ENCODE measurements at regions not wholly inside any gene's neighbourhood (a gene's known extent, or its start where the extent isn't known, plus 50 kb on each side); places are given as distances from the start of the nearest gene placed in this dataset.

- DNase-seq = no peak
- no peak for ATAC-seq (ENCODE audit: insufficient read depth, low read depth)
- H3K36me3 ChIP-seq (ENCODE audit: insufficient read depth, low read length) = peaks cover 3% of the 10 kb centered on the region; the same call in 1 of the 2 replicates
- no peak overlapping the region for H3K4me3 ChIP-seq (ENCODE audit: low read depth in 1 of 2, low read length in 2 of 2)
- no peaks in the 10 kb centered on the region for H3K4me1 ChIP-seq (ENCODE audit: insufficient read depth, low read length)
- no peaks in the 10 kb centered on the region for H3K79me2 ChIP-seq (ENCODE audit: insufficient read depth, low read length)
- H3K27me3 ChIP-seq (ENCODE audit: insufficient read depth, low read length, poor library complexity) = no peaks in the 10 kb centered on the region
- no peak for TF ChIP-seq EZH2 (IDR thresholded peaks at IDR 0.05; ENCODE audit: borderline replicate concordance, low read depth, low read length, severe bottlenecking)
- TF ChIP-seq CTCF (IDR thresholded peaks at IDR 0.05; ENCODE audit: borderline replicate concordance, extremely low read depth, low read length, poor library complexity, severe bottlenecking) = no peak
- H3K4me2 ChIP-seq (ENCODE audit: insufficient read depth, low read length) = no peak overlapping the region
- H3K9me3 ChIP-seq (ENCODE audit: insufficient read depth, low read length, severe bottlenecking) = no peaks in the 10 kb centered on the region
- no peak overlapping the region for H2AFZ ChIP-seq (ENCODE audit: low read depth, low read length)
- no peak overlapping the region for H3K9ac ChIP-seq (ENCODE audit: low read depth, low read length)
- H3K27ac ChIP-seq (ENCODE audit: low read length) = no peak overlapping the region
- H4K20me1 ChIP-seq (ENCODE audit: insufficient read depth, low read length) = no peaks in the 10 kb centered on the region
Measured at GRCh38 chr15:93428807-93429351, 339.9 kb upstream of the RGMA start.

GRCh38 chr15:93428150-93428549 is 339.1 kb upstream of the RGMA start:
- Histone ChIP-seq H3K9ac (ENCODE audit: low read depth, low read length) (no peak overlapping the region), H3K79me2 (ENCODE audit: insufficient read depth, low read length) (no peaks in the 10 kb centered on the region), H3K4me2 (ENCODE audit: insufficient read depth, low read length) (no peak overlapping the region), H2AFZ (ENCODE audit: low read depth, low read length) (no peak overlapping the region), H4K20me1 (ENCODE audit: insufficient read depth, low read length) (no peaks in the 10 kb centered on the region), H3K36me3 (ENCODE audit: insufficient read depth, low read length) (peaks cover 3% of the 10 kb centered on the region; the same call in 1 of the 2 replicates), H3K27ac (ENCODE audit: low read length) (no peak overlapping the region), H3K4me3 (ENCODE audit: low read depth in 1 of 2, low read length in 2 of 2) (no peak overlapping the region), H3K4me1 (ENCODE audit: insufficient read depth, low read length) (no peaks in the 10 kb centered on the region), H3K9me3 (ENCODE audit: insufficient read depth, low read length, severe bottlenecking) (no peaks in the 10 kb centered on the region), H3K27me3 (ENCODE audit: insufficient read depth, low read length, poor library complexity) (no peaks in the 10 kb centered on the region)
- ATAC-seq (ENCODE audit: insufficient read depth, low read depth) (no peak), DNase-seq (no peak)
- TF ChIP-seq EZH2 (IDR thresholded peaks at IDR 0.05; ENCODE audit: borderline replicate concordance, low read depth, low read length, severe bottlenecking) = no peak
- TF ChIP-seq CTCF (IDR thresholded peaks at IDR 0.05; ENCODE audit: borderline replicate concordance, extremely low read depth, low read length, poor library complexity, severe bottlenecking) = no peak

- ATAC-seq (ENCODE audit: insufficient read depth, low read depth) = no peak
- Histone ChIP-seq H3K36me3 (ENCODE audit: insufficient read depth, low read length) (no peaks in the 10 kb centered on the region), H3K79me2 (ENCODE audit: insufficient read depth, low read length) (no peaks in the 10 kb centered on the region), H3K4me1 (ENCODE audit: insufficient read depth, low read length) (no peaks in the 10 kb centered on the region), H3K4me2 (ENCODE audit: insufficient read depth, low read length) (no peak overlapping the region), H4K20me1 (ENCODE audit: insufficient read depth, low read length) (no peaks in the 10 kb centered on the region), H3K4me3 (ENCODE audit: low read depth in 1 of 2, low read length in 2 of 2) (no peak overlapping the region), H2AFZ (ENCODE audit: low read depth, low read length) (no peak overlapping the region), H3K27ac (ENCODE audit: low read length) (no peak overlapping the region), H3K27me3 (ENCODE audit: insufficient read depth, low read length, poor library complexity) (no peaks in the 10 kb centered on the region), H3K9ac (ENCODE audit: low read depth, low read length) (no peak overlapping the region), H3K9me3 (ENCODE audit: insufficient read depth, low read length, severe bottlenecking) (no peaks in the 10 kb centered on the region)
- no peak for TF ChIP-seq CTCF (IDR thresholded peaks at IDR 0.05; ENCODE audit: borderline replicate concordance, extremely low read depth, low read length, poor library complexity, severe bottlenecking)
- no peak for TF ChIP-seq EZH2 (IDR thresholded peaks at IDR 0.05; ENCODE audit: borderline replicate concordance, low read depth, low read length, severe bottlenecking)
- DNase-seq = no peak
Measured at GRCh38 chr15:93424131-93424530, 335.1 kb upstream of the RGMA start.

- H3K9me3 ChIP-seq (ENCODE audit: insufficient read depth, low read length, severe bottlenecking) = no peaks in the 10 kb centered on the region
- H2AFZ ChIP-seq (ENCODE audit: low read depth, low read length) = no peak overlapping the region
- DNase-seq (no peak), ATAC-seq (ENCODE audit: insufficient read depth, low read depth) (no peak)
- H3K79me2 ChIP-seq (ENCODE audit: insufficient read depth, low read length) = no peaks in the 10 kb centered on the region
- no peak overlapping the region for H3K27ac ChIP-seq (ENCODE audit: low read length)
- no peak overlapping the region for H3K4me3 ChIP-seq (ENCODE audit: low read depth in 1 of 2, low read length in 2 of 2)
- H3K36me3 ChIP-seq (ENCODE audit: insufficient read depth, low read length) = no peaks in the 10 kb centered on the region
- no peak overlapping the region for H3K4me2 ChIP-seq (ENCODE audit: insufficient read depth, low read length)
- H3K4me1 ChIP-seq (ENCODE audit: insufficient read depth, low read length) = no peaks in the 10 kb centered on the region
- H3K9ac ChIP-seq (ENCODE audit: low read depth, low read length) = no peak overlapping the region
- H4K20me1 ChIP-seq (ENCODE audit: insufficient read depth, low read length) = no peaks in the 10 kb centered on the region
- no peak for TF ChIP-seq CTCF (IDR thresholded peaks at IDR 0.05; ENCODE audit: borderline replicate concordance, extremely low read depth, low read length, poor library complexity, severe bottlenecking)
- no peak for TF ChIP-seq EZH2 (IDR thresholded peaks at IDR 0.05; ENCODE audit: borderline replicate concordance, low read depth, low read length, severe bottlenecking)
- no peaks in the 10 kb centered on the region for H3K27me3 ChIP-seq (ENCODE audit: insufficient read depth, low read length, poor library complexity)
Measured at GRCh38 chr15:93422476-93422875, 333.5 kb upstream of the RGMA start.
